ENCODE measurements at regions not wholly inside any gene's neighbourhood (a gene's known extent, or its start where the extent isn't known, plus 50 kb on each side); places are given as distances from the start of the nearest gene placed in this dataset.

DNA sequence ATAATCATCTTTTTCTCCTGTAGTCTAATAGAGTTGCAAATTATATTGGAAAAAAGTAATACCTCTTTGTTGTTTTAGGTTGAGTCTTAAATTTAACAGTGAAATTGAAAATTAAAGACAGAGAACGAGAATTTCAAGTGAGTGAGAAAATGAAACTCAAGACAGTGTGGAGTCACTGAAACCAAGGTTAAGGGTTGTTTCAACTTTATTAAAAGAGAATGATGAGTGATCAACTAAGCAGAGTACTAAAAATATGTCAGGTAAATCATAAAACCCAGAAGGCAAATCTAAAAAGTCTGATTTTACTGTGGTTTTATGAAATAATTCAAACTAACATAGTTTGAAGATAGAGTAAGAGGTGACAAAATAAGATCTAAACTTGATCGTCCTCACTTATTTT is 782.5 kb upstream of the SEMA6D start:
- intact Hi-C loops (cut with micrococcal nuclease; ENCODE audit: unreplicated experiment): no loop called here

DNA sequence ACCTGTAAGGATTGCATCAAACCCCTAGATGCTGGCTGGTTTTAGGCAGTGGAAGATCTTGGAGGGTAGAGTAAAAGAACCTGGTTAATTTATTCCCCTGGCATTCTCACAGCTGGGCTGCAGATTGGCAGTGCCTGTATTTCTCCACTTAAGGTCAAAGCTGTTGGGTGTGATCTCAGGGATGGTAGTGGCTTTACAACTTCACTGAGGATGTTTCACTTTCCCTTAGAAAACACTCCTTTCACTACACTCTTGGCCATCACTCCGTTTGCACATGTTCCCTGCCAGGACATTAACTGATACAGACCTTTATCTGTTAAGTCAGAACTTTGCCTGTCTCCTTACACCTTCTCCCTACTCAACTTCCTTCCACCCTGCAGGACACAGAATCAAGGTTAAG is 779.1 kb upstream of the SEMA6D start:
- no peak overlapping the region for H3K27ac ChIP-seq (ENCODE audit: low read depth, low read length, poor library complexity, severe bottlenecking)
- no peaks in the 10 kb centered on the region for H3K79me2 ChIP-seq (ENCODE audit: insufficient read depth, low read depth, low read length)
- no peaks in the 10 kb centered on the region for H3K9me2 ChIP-seq (ENCODE audit: insufficient read depth, low read length)
- H4K20me1 ChIP-seq (ENCODE audit: insufficient read depth, low read length): no peaks in the 10 kb centered on the region
- no peaks in the 10 kb centered on the region for H3K4me1 ChIP-seq (ENCODE audit: insufficient read depth, low read length, poor library complexity, severe bottlenecking)
- no peaks in the 10 kb centered on the region; the same call in 1 of the 2 replicates for H3K9me3 ChIP-seq (ENCODE audit: low read length)
- TF ChIP-seq CTCF (conservative IDR thresholded peaks at IDR 0.05; ENCODE audit: low read length) (no peak), EZH2phosphoT487 (IDR thresholded peaks at IDR 0.05; ENCODE audit: borderline replicate concordance, low read depth, low read length) (no peak)
- ChIA-PET POLR2A (no interaction called here), CTCF (ENCODE audit: unreplicated experiment) (no interaction called here)
- H3K36me3 ChIP-seq (ENCODE audit: insufficient read depth, low read length): no peaks in the 10 kb centered on the region
- DNase-seq (ENCODE audit: low spot score): no peak
- no peak overlapping the region for H2AFZ ChIP-seq (ENCODE audit: low read length)
- intact Hi-C loops (cut with micrococcal nuclease; ENCODE audit: unreplicated experiment): no loop called here
- BruUV-seq (replicated peaks): no TSS peak
- no peak overlapping the region for H3K4me3 ChIP-seq (ENCODE audit: low read depth, low read length, poor library complexity, severe bottlenecking)
- H3K4me2 ChIP-seq (ENCODE audit: low read length): no peak overlapping the region

More for the DNA sequence above, 782.5 kb upstream of the SEMA6D start:
- Histone ChIP-seq H2AFZ (ENCODE audit: low read length) (no peak overlapping the region), H3K27ac (ENCODE audit: low read depth, low read length, poor library complexity, severe bottlenecking) (no peak overlapping the region), H3K79me2 (ENCODE audit: insufficient read depth, low read depth, low read length) (no peaks in the 10 kb centered on the region), H3K9me3 (ENCODE audit: low read length) (no peaks in the 10 kb centered on the region; the same call in 1 of the 2 replicates), H3K4me2 (ENCODE audit: low read length) (no peak overlapping the region), H3K36me3 (ENCODE audit: insufficient read depth, low read length) (no peaks in the 10 kb centered on the region), H3K4me1 (ENCODE audit: insufficient read depth, low read length, poor library complexity, severe bottlenecking) (no peaks in the 10 kb centered on the region), H3K4me3 (ENCODE audit: low read depth, low read length, poor library complexity, severe bottlenecking) (no peak overlapping the region), H4K20me1 (ENCODE audit: insufficient read depth, low read length) (no peaks in the 10 kb centered on the region), H3K9me2 (ENCODE audit: insufficient read depth, low read length) (no peaks in the 10 kb centered on the region)
- CTCF ChIA-PET (ENCODE audit: unreplicated experiment): no interaction called here
- BruUV-seq (replicated peaks): no TSS peak
- TF ChIP-seq CTCF (conservative IDR thresholded peaks at IDR 0.05; ENCODE audit: low read length) (no peak), EZH2phosphoT487 (IDR thresholded peaks at IDR 0.05; ENCODE audit: borderline replicate concordance, low read depth, low read length) (no peak)
- no peak for DNase-seq (ENCODE audit: low spot score)
- POLR2A ChIA-PET: no interaction called here

DNA sequence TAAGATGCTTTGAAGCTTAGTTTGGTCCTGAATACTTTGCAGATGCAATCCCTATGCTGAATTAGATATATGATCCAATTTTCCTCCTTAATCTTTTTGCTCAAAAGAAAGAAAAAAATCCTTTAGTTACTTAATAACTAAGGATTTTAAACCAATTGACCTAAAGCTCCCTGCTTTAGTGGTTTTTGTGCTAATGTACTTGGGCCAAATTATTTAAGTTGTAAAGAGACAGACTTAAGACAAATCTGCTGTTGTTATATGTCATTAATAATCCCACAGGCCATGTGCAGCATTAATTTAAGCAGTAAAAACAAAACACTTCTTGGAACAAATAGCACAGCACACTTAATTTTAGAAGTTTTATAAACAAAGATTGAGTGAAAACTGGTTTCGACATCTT is 776.1 kb upstream of the SEMA6D start:
- no peak for DNase-seq (ENCODE audit: low spot score)
- no peaks in the 10 kb centered on the region for H4K20me1 ChIP-seq (ENCODE audit: insufficient read depth, low read length)
- no peak for TF ChIP-seq CTCF (conservative IDR thresholded peaks at IDR 0.05; ENCODE audit: low read length)
- H3K79me2 ChIP-seq (ENCODE audit: insufficient read depth, low read depth, low read length): no peaks in the 10 kb centered on the region
- no peak overlapping the region for H2AFZ ChIP-seq (ENCODE audit: low read length)
- no peaks in the 10 kb centered on the region for H3K9me3 ChIP-seq (ENCODE audit: low read length)
- no peak overlapping the region for H3K4me3 ChIP-seq (ENCODE audit: low read depth, low read length, poor library complexity, severe bottlenecking)
- no peaks in the 10 kb centered on the region for H3K4me1 ChIP-seq (ENCODE audit: insufficient read depth, low read length, poor library complexity, severe bottlenecking)
- intact Hi-C loops (cut with micrococcal nuclease; ENCODE audit: unreplicated experiment): no loop called here
- H3K9me2 ChIP-seq (ENCODE audit: insufficient read depth, low read length): no peaks in the 10 kb centered on the region
- H3K27ac ChIP-seq (ENCODE audit: low read depth, low read length, poor library complexity, severe bottlenecking): no peak overlapping the region
- H3K4me2 ChIP-seq (ENCODE audit: low read length): no peak overlapping the region
- no peaks in the 10 kb centered on the region for H3K36me3 ChIP-seq (ENCODE audit: insufficient read depth, low read length)
- BruUV-seq (replicated peaks): no TSS peak
- CTCF ChIA-PET (ENCODE audit: unreplicated experiment): no interaction called here
- POLR2A ChIA-PET: no interaction called here

Data from OCI-LY7 (cell line).